ENCODE measurements at regions not wholly inside any gene's neighbourhood (a gene's known extent, or its start where the extent isn't known, plus 50 kb on each side); places are given as distances from the start of the nearest gene placed in this dataset.
"Not testable (repeated sequence)": the region's sequence is repeated elsewhere in the genome, so short reads cannot be mapped to it uniquely, and the experiment has no call there.

- DNase-seq, result no peak
Measured at GRCh38 chr12:89289720-89290119, 62.6 kb downstream of the DUSP6 start.

GRCh38 chr12:89288959-89289358 lies 63.3 kb downstream of the DUSP6 start:
- no peak for DNase-seq

- no peak for DNase-seq
Measured at GRCh38 chr12:89286501-89286900, 65.8 kb downstream of the DUSP6 start.

GRCh38 chr12:89281539-89281867 lies 70.8 kb downstream of the DUSP6 start:
- no peak for DNase-seq

- peak; percentile 41 to 46 for DNase-seq
Measured at GRCh38 chr12:89280833-89281538, 71.3 kb downstream of the DUSP6 start.

- no peak for DNase-seq
Measured at GRCh38 chr12:89279499-89279898, 72.8 kb downstream of the DUSP6 start.

DNA sequence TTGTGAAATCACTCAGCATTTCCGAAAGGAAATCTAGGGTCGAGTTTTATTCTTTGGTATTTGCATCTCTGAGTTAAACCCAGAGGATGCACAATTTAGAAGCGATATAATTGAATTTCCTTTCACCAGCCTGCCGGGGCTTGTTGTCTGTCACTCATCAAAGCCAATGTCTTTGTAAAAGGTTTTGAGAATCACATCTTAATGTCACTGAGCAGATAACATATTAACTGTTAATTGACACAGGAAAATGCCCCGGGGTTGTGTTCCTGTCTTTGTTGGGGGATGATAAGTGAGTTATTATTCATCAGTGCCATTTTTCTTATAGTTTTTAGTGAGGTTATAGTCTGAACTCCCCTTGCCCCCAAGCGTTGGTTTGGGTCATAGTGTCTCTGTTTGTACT lies 73.4 kb downstream of the DUSP6 start:
- DNase-seq, result no peak

DNA sequence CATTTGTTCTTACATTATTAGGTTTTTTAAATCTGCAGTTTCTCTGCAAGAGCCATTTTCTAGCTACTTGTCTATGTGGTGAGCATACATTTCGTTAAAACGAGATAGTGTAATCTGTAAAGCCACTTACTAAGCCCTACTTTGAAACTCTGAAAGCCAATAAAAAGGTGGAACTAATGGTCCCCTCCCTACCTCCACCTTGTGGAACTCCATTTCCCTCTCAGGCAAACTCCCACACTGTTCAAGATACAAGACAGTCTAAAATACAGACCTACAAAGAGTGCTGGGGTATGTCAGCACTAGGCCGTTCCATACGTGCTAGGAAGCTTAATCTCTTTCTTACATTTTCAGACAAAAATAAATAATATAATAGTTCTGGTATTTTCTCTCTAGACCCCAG lies 74.1 kb downstream of the DUSP6 start:
- DNase-seq, result no peak

GRCh38 chr12:89276860-89277259 lies 75.4 kb downstream of the DUSP6 start:
- no peak for DNase-seq

- DNase-seq, result no peak
Measured at GRCh38 chr12:89273525-89273924, 78.8 kb downstream of the DUSP6 start.

- DNase-seq, result no peak
Measured at GRCh38 chr12:89270548-89270947, 81.8 kb downstream of the DUSP6 start.

GRCh38 chr12:89269174-89269573 lies 83.1 kb downstream of the DUSP6 start:
- no peak for DNase-seq

DNA sequence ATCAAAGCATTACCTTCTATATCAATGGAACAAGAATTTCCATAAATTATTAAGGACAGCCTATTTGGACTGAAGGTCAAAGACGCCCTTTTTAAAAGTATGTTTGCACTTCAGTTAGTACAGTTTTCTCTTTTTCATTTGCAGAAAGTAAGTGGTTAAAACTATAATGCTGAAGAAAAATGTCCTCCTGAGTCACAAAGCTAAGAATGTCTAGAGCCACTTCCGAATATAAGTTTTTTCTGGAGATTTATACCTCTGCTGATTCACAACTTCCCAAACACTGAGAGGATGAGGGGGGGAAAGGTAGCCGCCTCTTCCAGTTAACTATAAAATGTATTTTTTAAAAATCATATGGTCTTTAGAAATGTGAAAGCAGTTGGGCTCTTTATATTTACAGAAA lies 84.9 kb downstream of the DUSP6 start:
- no peak for DNase-seq

- not testable (repeated sequence) for DNase-seq
Measured at GRCh38 chr12:89266574-89267188, 85.6 kb downstream of the DUSP6 start.

DNA sequence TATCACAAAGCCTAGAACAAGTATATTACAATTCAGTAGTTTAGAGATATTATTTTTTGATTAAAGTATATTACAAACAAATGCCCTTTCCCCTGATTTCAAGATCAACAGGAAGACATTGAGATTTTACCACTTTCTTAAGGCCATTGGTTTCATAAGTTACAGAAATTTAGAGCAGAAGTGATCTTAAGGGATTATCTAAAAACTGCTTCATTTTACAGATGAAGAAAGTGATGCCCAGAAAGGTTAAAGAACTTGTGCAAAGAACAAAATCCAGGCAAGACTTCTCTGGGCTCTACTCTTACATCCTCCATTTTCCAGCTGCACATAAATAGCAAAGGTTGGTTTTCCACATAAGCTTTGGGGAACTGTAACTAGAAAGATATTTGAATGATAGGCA lies 87.5 kb downstream of the DUSP6 start:
- DNase-seq, result peak in 1 of 2 donors; percentile 49

DNA sequence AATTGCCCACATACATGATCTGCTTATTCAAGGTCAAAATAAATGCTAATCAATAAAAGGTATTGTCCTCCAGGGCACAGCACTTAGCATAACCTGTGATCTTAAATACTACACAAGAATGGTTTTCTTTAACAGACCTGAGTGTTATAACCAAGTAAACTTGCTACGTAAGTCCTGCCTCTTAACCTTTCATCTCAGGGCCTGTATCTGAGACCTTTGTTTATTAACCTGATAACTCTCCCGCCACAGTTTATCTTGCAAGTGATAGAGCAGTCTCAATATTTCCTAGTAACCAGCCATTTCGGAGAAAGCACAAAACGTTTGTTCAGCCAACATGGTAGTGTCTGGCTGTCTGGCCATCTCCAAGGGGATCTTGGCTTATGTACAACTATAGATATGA lies 88.4 kb downstream of the DUSP6 start:
- no peak for DNase-seq

DNA sequence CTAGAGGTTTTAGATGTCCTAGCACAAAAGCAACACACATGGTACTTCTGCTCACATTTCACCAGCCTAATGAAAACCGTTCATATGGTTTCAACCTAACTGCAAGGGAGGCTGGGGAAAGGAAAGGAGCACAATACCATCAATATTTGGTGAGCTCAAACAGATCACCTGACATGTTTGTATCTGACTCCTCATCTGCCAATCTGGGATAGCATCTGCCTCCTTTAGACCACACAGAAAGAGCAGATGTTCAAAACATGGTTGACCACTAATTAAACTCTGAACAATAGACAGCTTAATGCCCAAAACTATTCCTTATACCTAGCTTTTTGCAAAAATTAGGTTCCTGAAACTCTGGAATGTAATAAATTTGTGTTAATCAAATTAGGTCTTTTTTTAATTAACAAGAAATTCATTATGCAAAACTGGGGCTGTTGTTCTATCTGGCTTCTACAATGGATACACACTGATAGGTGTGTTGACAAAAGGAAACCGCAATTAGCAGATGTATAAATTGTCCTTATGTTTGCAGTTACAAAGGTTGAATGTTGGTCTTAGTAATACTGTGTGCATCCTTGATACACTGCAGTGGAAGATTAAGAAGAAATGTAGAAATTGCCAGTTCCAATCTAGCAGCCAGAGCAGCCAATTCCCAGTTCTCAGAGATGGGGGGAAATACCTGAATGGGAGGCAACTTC lies 89.3 kb downstream of the DUSP6 start:
- no peak for DNase-seq

DNA sequence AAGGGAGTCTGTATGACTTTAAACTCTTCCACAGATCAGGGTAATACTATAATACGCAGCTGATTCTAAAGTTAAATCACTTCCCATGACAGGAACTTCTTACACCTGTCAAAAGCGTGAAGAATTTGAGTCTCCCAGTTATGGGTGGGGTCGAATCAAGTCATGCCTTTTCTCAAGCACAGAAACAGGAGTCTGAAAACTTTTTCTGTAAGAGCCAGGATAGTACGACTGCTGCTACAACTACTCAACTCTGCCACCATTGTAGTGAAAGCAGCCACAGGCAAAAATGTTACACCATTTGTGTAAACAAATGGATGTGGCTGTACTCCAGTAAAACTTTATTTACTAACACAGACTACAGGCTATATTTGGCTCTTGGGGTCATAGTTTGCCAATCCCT lies 90.3 kb downstream of the DUSP6 start:
- DNase-seq, result no peak

GRCh38 chr12:89260841-89261637 lies 91.3 kb downstream of the DUSP6 start:
- no peak for DNase-seq

- DNase-seq, result no peak
Measured at GRCh38 chr12:89259821-89260220, 92.5 kb downstream of the DUSP6 start.

GRCh38 chr12:89258240-89258969 lies 93.9 kb downstream of the DUSP6 start:
- no peak for DNase-seq

DNA sequence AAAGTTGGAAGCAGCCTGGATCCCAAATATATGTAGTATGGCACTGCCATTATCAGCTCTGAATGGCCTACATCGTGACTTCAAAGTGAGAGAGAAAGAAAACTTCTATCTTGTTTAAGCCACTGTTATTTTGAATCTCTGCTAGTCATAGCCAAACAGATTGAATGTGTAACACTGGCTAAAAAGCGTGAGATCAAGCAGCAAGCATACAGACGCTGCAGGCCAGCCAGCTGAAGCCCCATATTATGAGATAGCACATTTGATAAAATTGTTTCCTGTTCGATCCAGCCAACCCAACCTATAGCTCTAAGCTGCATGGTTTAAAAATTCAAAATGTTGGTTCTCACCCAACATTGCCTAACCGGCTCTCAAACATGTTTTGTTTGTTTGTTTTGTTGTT lies 95.0 kb downstream of the DUSP6 start:
- DNase-seq, result no peak

GRCh38 chr12:89256060-89256459 lies 96.2 kb downstream of the DUSP6 start:
- DNase-seq, result no peak
